GM12875 (cell line): ENCODE measurements at regions not wholly inside any gene's neighbourhood (a gene's known extent, or its start where the extent isn't known, plus 50 kb on each side); places are given as distances from the start of the nearest gene placed in this dataset.

Experiments used
- H3K4me3 ChIP-seq: one replicate; pipeline ENCODE4 v1.5.1; 2011; ENCODE audit warnings: low read depth, low read length, control low read depth
- CTCF ChIP-seq: IDR thresholded peaks from 2 replicates; pipeline ENCODE4 v1.5.1; 2011; ENCODE audit warnings: low read depth, mild to moderate bottlenecking, control low read depth, inconsistent platforms, low read length, moderate library complexity, borderline replicate concordance; ENCODE audit not compliant: insufficient read depth

GRCh38 chr10:118867768-118868167 lies 113.0 kb upstream of the CACUL1 start:
- no peak overlapping the region for H3K4me3 ChIP-seq
- TF ChIP-seq CTCF: no peak

GRCh38 chr10:118868589-118868988 lies 113.8 kb upstream of the CACUL1 start:
- TF ChIP-seq CTCF: no peak
- H3K4me3 ChIP-seq: no peak overlapping the region

GRCh38 chr10:118870467-118871243 lies 115.9 kb upstream of the CACUL1 start:
- no peak for TF ChIP-seq CTCF
- no peak overlapping the region for H3K4me3 ChIP-seq

GRCh38 chr10:118871244-118871865 lies 116.6 kb upstream of the CACUL1 start:
- TF ChIP-seq CTCF: no peak
- H3K4me3 ChIP-seq: no peak overlapping the region

- TF ChIP-seq CTCF: no peak
- H3K4me3 ChIP-seq: no peak overlapping the region
These were observed 118.4 kb upstream of the CACUL1 start for GRCh38 chr10:118873091-118873737.

GRCh38 chr10:118873738-118874105 lies 119.0 kb upstream of the CACUL1 start:
- TF ChIP-seq CTCF: no peak
- no peak overlapping the region for H3K4me3 ChIP-seq

GRCh38 chr10:118874171-118874570 lies 119.4 kb upstream of the CACUL1 start:
- no peak overlapping the region for H3K4me3 ChIP-seq
- TF ChIP-seq CTCF: no peak
